Type B pancreatic cell (in vitro differentiated cells): ENCODE measurements at regions not wholly inside any gene's neighbourhood (a gene's known extent, or its start where the extent isn't known, plus 50 kb on each side); places are given as distances from the start of the nearest gene placed in this dataset.

Source experiments
- DNase-seq: peaks from one replicate; pipeline ENCODE4 v3.0.0; 2021; ENCODE audit warnings: mixed read lengths; ENCODE audit not compliant: unreplicated experiment; ENCODE audit errors: extremely low spot score
- H3K27ac Mint-ChIP-seq: 2 replicates; pipeline ENCODE4 v1.8.0; 2021; ENCODE audit warnings: mild to moderate bottlenecking, mixed read lengths
- H3K27me3 Mint-ChIP-seq: 2 replicates; pipeline ENCODE4 v1.8.0; 2021; ENCODE audit warnings: mixed read lengths
- H3K36me3 Mint-ChIP-seq: 2 replicates; pipeline ENCODE4 v1.8.0; 2021; ENCODE audit warnings: mixed read lengths
- H3K4me1 Mint-ChIP-seq: one replicate; pipeline ENCODE4 v1.8.0; 2021; ENCODE audit warnings: mixed read lengths; ENCODE audit not compliant: unreplicated experiment
- H3K4me3 Mint-ChIP-seq: 2 replicates; pipeline ENCODE4 v1.8.0; 2021; ENCODE audit warnings: mild to moderate bottlenecking, mixed read lengths
- H3K9me3 Mint-ChIP-seq: 2 replicates; pipeline ENCODE4 v1.8.0; 2021; ENCODE audit warnings: mixed read lengths
- TF ChIP-seq, protein P1 (sequence below): fragments of 200-600 bp; sonication (generic); conservative IDR thresholded peaks from 2 replicates; pipeline ENCODE4 v1.5.0; 2021; ENCODE audit warnings: antibody characterized with exemption, mild to moderate bottlenecking

DNA sequence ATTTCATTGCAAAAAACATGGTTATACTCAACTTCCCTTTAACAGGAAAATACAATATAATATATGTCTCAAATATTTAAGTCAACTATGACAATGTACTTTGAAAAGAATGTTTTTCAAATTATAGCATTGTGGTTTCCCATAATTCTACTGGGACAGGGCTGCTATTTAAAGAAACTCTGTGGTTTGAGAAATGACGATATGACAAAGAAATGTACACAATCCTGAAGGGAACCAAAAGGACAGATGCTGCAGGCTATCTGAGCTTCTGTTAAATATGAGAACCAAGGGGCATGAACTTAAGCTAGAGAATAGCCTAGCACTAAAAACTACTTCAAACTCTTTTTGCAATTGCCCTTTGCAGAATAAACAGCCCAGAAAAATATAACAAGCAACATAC, 415.9 kb downstream of the GRB14 start:
- TF ChIP-seq, protein P1, sequence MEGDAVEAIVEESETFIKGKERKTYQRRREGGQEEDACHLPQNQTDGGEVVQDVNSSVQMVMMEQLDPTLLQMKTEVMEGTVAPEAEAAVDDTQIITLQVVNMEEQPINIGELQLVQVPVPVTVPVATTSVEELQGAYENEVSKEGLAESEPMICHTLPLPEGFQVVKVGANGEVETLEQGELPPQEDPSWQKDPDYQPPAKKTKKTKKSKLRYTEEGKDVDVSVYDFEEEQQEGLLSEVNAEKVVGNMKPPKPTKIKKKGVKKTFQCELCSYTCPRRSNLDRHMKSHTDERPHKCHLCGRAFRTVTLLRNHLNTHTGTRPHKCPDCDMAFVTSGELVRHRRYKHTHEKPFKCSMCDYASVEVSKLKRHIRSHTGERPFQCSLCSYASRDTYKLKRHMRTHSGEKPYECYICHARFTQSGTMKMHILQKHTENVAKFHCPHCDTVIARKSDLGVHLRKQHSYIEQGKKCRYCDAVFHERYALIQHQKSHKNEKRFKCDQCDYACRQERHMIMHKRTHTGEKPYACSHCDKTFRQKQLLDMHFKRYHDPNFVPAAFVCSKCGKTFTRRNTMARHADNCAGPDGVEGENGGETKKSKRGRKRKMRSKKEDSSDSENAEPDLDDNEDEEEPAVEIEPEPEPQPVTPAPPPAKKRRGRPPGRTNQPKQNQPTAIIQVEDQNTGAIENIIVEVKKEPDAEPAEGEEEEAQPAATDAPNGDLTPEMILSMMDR: no peak
- peak overlapping the region; percentile 8 for H3K27ac Mint-ChIP-seq
- H3K4me3 Mint-ChIP-seq: no peak overlapping the region
- H3K36me3 Mint-ChIP-seq: no peaks in the 10 kb centered on the region
- H3K27me3 Mint-ChIP-seq: no peaks in the 10 kb centered on the region
- H3K9me3 Mint-ChIP-seq: no peaks in the 10 kb centered on the region
- H3K4me1 Mint-ChIP-seq: peaks cover 4% of the 10 kb centered on the region
- DNase-seq: no peak

- no peak for DNase-seq
- Mint-ChIP-seq H3K4me1 (peaks cover 4% of the 10 kb centered on the region), H3K9me3 (no peaks in the 10 kb centered on the region), H3K36me3 (no peaks in the 10 kb centered on the region), H3K27ac (no peak overlapping the region), H3K4me3 (no peak overlapping the region), H3K27me3 (no peaks in the 10 kb centered on the region)
- TF ChIP-seq, protein P1: no peak
These were observed 418.2 kb downstream of the GRB14 start for GRCh38 chr2:164203131-164203530.

DNA sequence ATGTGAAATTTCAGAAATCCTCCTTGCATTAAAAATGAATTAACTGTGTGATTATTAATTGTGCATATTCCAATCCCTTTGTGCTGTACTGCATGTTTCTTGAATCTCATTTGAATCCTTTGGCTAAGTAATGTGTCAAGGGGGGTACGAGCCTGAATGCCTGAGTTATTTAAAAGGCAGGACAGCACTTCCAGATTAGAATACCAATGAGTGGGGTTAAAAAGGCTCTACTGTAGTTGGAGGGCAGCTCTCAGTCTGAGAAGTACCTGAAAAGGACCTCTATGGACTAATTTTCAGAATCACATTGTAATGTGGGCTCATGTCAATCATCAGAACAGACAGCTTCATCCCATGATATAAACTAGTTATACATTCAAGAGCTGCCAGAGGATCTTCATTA, 423.0 kb downstream of the GRB14 start:
- H3K27ac Mint-ChIP-seq: no peak overlapping the region
- no peaks in the 10 kb centered on the region for H3K36me3 Mint-ChIP-seq
- no peaks in the 10 kb centered on the region for H3K9me3 Mint-ChIP-seq
- no peak for DNase-seq
- TF ChIP-seq, protein P1: no peak
- no peak overlapping the region for H3K4me3 Mint-ChIP-seq
- H3K4me1 Mint-ChIP-seq: no peaks in the 10 kb centered on the region
- no peaks in the 10 kb centered on the region for H3K27me3 Mint-ChIP-seq

DNA sequence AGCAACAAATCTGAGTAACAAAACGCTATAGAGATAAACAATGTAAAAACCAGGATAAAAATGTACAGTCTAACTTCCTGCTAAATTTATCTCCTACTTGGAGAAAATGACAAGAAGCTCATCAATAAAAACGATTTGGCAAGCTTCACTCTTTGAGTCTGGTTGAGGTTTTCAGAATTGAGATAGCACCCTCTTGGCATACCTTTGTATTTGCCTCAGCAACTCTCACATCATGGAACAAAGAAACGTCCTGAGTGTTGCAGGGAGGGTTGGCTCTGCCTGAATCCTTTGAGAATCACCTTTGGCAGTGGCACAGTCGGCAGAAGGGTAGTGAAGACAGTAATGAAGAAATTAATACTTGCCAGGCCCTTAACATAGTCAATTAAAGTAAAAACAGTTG, 430.6 kb downstream of the GRB14 start:
- DNase-seq: no peak
- no peaks in the 10 kb centered on the region for H3K9me3 Mint-ChIP-seq
- no peaks in the 10 kb centered on the region for H3K27me3 Mint-ChIP-seq
- H3K36me3 Mint-ChIP-seq: no peaks in the 10 kb centered on the region
- H3K27ac Mint-ChIP-seq: no peak overlapping the region
- no peaks in the 10 kb centered on the region for H3K4me1 Mint-ChIP-seq
- TF ChIP-seq, protein P1: no peak
- no peak overlapping the region for H3K4me3 Mint-ChIP-seq

DNA sequence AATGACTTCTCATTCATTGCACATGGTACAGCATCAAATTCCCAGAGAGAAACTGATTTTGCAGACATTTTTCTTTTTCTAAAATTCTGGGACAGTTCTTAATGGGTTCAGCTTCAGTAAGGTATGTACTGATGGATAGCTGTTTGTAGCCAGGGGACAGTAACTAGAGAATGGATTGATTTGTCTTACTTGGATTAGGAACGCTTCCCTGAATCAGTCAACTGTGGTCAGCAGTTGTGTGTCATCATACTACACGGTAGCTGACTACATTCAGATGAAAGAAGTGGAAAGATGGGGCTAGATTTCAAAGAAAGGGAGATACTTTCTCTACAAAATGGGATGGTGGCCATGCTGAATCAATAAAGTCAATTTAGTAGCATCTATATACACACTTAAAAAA, 431.4 kb downstream of the GRB14 start:
- Mint-ChIP-seq H3K27ac (no peak overlapping the region), H3K27me3 (no peaks in the 10 kb centered on the region), H3K9me3 (no peaks in the 10 kb centered on the region), H3K36me3 (no peaks in the 10 kb centered on the region), H3K4me3 (no peak overlapping the region), H3K4me1 (no peaks in the 10 kb centered on the region)
- DNase-seq: no peak
- TF ChIP-seq, protein P1: no peak

- TF ChIP-seq, protein P1: no peak
- H3K4me1 Mint-ChIP-seq: no peaks in the 10 kb centered on the region
- H3K9me3 Mint-ChIP-seq: no peaks in the 10 kb centered on the region
- no peak overlapping the region for H3K4me3 Mint-ChIP-seq
- H3K36me3 Mint-ChIP-seq: no peaks in the 10 kb centered on the region
- no peak overlapping the region for H3K27ac Mint-ChIP-seq
- no peaks in the 10 kb centered on the region for H3K27me3 Mint-ChIP-seq
- no peak for DNase-seq
These were observed 434.2 kb downstream of the GRB14 start for GRCh38 chr2:164187121-164187520.
